DOHH2 (cell line): ENCODE measurements at regions not wholly inside any gene's neighbourhood (a gene's known extent, or its start where the extent isn't known, plus 50 kb on each side); places are given as distances from the start of the nearest gene placed in this dataset.

ENCODE experiments used
- EZH2phosphoT487 ChIP-seq: fragments of 200-600 bp; sonication (generic); IDR thresholded peaks from 2 replicates; pipeline ENCODE4 v1.6.1; 2017; ENCODE audit warnings: borderline replicate concordance, mild to moderate bottlenecking, antibody characterized with exemption, low read length, moderate library complexity, mixed read lengths
- TF ChIP-seq, protein P1 (sequence below): fragments of 200-600 bp; sonication (generic); IDR thresholded peaks from one replicate; pipeline ENCODE4 v1.5.1; 2014; ENCODE audit warnings: antibody characterized with exemption, mild to moderate bottlenecking, low read depth, low read length; ENCODE audit not compliant: poor library complexity, severe bottlenecking

DNA sequence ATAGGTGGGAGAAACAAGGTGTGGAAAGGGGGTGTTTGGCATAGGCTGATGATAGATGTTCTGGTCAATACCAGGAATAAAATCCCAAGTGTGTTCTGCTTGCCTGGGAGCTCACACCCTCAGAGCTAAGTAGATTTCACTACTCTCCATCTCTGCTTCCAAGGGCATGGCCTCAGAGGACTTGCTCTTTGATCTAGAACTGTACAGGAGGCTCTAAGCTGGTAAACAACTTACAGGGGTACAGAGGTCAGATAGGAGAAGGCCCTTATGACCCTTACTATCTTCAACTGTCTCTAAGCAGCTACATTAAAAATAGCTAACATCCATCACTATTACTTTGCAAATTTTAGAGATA, 221.5 kb upstream of the KLF14 start:
- TF ChIP-seq, protein P1, sequence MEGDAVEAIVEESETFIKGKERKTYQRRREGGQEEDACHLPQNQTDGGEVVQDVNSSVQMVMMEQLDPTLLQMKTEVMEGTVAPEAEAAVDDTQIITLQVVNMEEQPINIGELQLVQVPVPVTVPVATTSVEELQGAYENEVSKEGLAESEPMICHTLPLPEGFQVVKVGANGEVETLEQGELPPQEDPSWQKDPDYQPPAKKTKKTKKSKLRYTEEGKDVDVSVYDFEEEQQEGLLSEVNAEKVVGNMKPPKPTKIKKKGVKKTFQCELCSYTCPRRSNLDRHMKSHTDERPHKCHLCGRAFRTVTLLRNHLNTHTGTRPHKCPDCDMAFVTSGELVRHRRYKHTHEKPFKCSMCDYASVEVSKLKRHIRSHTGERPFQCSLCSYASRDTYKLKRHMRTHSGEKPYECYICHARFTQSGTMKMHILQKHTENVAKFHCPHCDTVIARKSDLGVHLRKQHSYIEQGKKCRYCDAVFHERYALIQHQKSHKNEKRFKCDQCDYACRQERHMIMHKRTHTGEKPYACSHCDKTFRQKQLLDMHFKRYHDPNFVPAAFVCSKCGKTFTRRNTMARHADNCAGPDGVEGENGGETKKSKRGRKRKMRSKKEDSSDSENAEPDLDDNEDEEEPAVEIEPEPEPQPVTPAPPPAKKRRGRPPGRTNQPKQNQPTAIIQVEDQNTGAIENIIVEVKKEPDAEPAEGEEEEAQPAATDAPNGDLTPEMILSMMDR: no peak
- TF ChIP-seq EZH2phosphoT487: no peak
